ENCODE measurements at regions not wholly inside any gene's neighbourhood (a gene's known extent, or its start where the extent isn't known, plus 50 kb on each side); places are given as distances from the start of the nearest gene placed in this dataset.

DNA sequence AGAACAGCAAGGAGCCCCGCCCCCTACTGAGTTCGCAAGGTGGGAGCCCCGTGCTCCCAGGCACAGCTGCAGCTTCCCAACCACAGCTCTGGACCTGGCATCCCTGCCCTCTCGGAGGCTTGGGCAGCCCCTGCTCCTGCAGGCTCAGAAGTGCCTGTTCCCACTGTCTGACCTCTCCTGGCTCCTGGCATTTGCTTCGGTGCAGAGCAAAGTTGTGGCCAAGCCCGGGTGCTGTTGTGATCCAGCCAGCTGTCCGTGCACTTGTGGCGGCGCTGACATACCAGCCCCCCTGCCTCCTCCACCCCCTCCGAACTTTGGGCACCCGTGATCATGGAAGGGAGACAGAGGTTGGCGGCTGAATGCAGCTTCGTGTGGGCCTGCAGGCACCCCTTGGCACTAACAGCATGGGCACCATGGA lies 1386.8 kb downstream of the PCDH9 start:
- Histone ChIP-seq H3K27me3 (ENCODE audit: insufficient read depth, low read length) (no peaks in the 10 kb centered on the region), H3K4me2 (ENCODE audit: low read length) (no peak overlapping the region), H3K9me2 (ENCODE audit: insufficient read depth) (no peaks in the 10 kb centered on the region), H3K79me2 (ENCODE audit: insufficient read depth, low read length) (no peaks in the 10 kb centered on the region), H3K9me3 (ENCODE audit: control insufficient read depth in 1 of 2, insufficient read depth in 1 of 2, low read depth in 1 of 2, low read length in 2 of 2) (no peaks in the 10 kb centered on the region), H3K27ac (ENCODE audit: low read depth, low read length) (no peak overlapping the region), H3K9ac (ENCODE audit: low read length) (no peak overlapping the region), H2AFZ (ENCODE audit: low read depth, low read length, poor library complexity, severe bottlenecking) (no peak overlapping the region), H3K4me3 (replicated peaks in 1 of 2; ENCODE audit: low read depth in 1 of 2, low read length in 2 of 2) (no peak overlapping the region), H3K36me3 (ENCODE audit: control insufficient read depth in 1 of 2, insufficient read depth in 2 of 2, low read length in 2 of 2) (no peaks in the 10 kb centered on the region), H3K4me1 (ENCODE audit: control insufficient read depth in 1 of 2, insufficient read depth in 2 of 2, low read length in 2 of 2) (no peaks in the 10 kb centered on the region), H4K20me1 (ENCODE audit: insufficient read depth) (no peaks in the 10 kb centered on the region)
- ATAC-seq (no peak), DNase-seq (ENCODE audit: low read depth, low spot score) (no peak)
- BruUV-seq (replicated peaks), result no TSS peak
- intact Hi-C loops (cut with micrococcal nuclease), result no loop called here
- no peak for TF ChIP-seq EGR1 (IDR thresholded peaks at IDR 0.05; ENCODE audit: low read depth)
- no peak for TF ChIP-seq EZH2phosphoT487 (IDR thresholded peaks at IDR 0.05; ENCODE audit: borderline replicate concordance)
- TF ChIP-seq, protein P1, sequence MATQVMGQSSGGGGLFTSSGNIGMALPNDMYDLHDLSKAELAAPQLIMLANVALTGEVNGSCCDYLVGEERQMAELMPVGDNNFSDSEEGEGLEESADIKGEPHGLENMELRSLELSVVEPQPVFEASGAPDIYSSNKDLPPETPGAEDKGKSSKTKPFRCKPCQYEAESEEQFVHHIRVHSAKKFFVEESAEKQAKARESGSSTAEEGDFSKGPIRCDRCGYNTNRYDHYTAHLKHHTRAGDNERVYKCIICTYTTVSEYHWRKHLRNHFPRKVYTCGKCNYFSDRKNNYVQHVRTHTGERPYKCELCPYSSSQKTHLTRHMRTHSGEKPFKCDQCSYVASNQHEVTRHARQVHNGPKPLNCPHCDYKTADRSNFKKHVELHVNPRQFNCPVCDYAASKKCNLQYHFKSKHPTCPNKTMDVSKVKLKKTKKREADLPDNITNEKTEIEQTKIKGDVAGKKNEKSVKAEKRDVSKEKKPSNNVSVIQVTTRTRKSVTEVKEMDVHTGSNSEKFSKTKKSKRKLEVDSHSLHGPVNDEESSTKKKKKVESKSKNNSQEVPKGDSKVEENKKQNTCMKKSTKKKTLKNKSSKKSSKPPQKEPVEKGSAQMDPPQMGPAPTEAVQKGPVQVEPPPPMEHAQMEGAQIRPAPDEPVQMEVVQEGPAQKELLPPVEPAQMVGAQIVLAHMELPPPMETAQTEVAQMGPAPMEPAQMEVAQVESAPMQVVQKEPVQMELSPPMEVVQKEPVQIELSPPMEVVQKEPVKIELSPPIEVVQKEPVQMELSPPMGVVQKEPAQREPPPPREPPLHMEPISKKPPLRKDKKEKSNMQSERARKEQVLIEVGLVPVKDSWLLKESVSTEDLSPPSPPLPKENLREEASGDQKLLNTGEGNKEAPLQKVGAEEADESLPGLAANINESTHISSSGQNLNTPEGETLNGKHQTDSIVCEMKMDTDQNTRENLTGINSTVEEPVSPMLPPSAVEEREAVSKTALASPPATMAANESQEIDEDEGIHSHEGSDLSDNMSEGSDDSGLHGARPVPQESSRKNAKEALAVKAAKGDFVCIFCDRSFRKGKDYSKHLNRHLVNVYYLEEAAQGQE (IDR thresholded peaks at IDR 0.05; ENCODE audit: low read depth), result no peak
- no peak for TF ChIP-seq EZH2 (IDR thresholded peaks at IDR 0.05)
- TF ChIP-seq, protein P2, sequence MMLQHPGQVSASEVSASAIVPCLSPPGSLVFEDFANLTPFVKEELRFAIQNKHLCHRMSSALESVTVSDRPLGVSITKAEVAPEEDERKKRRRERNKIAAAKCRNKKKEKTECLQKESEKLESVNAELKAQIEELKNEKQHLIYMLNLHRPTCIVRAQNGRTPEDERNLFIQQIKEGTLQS (IDR thresholded peaks at IDR 0.05), result no peak
- TF ChIP-seq, protein P3, sequence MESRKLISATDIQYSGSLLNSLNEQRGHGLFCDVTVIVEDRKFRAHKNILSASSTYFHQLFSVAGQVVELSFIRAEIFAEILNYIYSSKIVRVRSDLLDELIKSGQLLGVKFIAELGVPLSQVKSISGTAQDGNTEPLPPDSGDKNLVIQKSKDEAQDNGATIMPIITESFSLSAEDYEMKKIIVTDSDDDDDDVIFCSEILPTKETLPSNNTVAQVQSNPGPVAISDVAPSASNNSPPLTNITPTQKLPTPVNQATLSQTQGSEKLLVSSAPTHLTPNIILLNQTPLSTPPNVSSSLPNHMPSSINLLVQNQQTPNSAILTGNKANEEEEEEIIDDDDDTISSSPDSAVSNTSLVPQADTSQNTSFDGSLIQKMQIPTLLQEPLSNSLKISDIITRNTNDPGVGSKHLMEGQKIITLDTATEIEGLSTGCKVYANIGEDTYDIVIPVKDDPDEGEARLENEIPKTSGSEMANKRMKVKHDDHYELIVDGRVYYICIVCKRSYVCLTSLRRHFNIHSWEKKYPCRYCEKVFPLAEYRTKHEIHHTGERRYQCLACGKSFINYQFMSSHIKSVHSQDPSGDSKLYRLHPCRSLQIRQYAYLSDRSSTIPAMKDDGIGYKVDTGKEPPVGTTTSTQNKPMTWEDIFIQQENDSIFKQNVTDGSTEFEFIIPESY (IDR thresholded peaks at IDR 0.05; ENCODE audit: extremely low read depth, insufficient replicate concordance, low read length), result no peak
- CTCF ChIA-PET, result no interaction called here
- RAD21 ChIA-PET (ENCODE audit: low non-redundant PET in 1 of 2, low total read pairs in 2 of 2, uncharacterized antibody in 2 of 2, unreplicated experiment in 2 of 2), result no interaction called here
- POLR2A ChIA-PET, result no interaction called here

All from HCT116 (cell line).